ENCODE measurements at regions not wholly inside any gene's neighbourhood (a gene's known extent, or its start where the extent isn't known, plus 50 kb on each side); places are given as distances from the start of the nearest gene placed in this dataset.

GRCh38 chrX:110420771-110421499 is 62.3 kb downstream of the RTL9 start:
- ATAC-seq (replicated peaks; ENCODE audit: extremely low read depth, poor library complexity, severe bottlenecking): no peak
- H3K27ac Mint-ChIP-seq (ENCODE audit: low read depth): no peak overlapping the region
- no peaks in the 10 kb centered on the region for H3K27me3 Mint-ChIP-seq
- no peaks in the 10 kb centered on the region for H3K36me3 Mint-ChIP-seq (ENCODE audit: insufficient read depth)
- no peak overlapping the region for H3K4me3 Mint-ChIP-seq
- H3K9me3 Mint-ChIP-seq: no peaks in the 10 kb centered on the region
- no peaks in the 10 kb centered on the region for H3K4me1 Mint-ChIP-seq
- DNase-seq (ENCODE audit: low spot score in 2 of 2): no peak

- DNase-seq (ENCODE audit: low spot score in 2 of 2) (no peak), ATAC-seq (replicated peaks; ENCODE audit: extremely low read depth, poor library complexity, severe bottlenecking) (no peak)
- H3K36me3 Mint-ChIP-seq (ENCODE audit: insufficient read depth): no peaks in the 10 kb centered on the region
- H3K9me3 Mint-ChIP-seq: no peaks in the 10 kb centered on the region
- no peak overlapping the region for H3K4me3 Mint-ChIP-seq
- no peaks in the 10 kb centered on the region for H3K27me3 Mint-ChIP-seq
- H3K4me1 Mint-ChIP-seq: no peaks in the 10 kb centered on the region
- H3K27ac Mint-ChIP-seq (ENCODE audit: low read depth): no peak overlapping the region
Measured at GRCh38 chrX:110421500-110422455, 63.1 kb downstream of the RTL9 start.

- no peaks in the 10 kb centered on the region for H3K36me3 Mint-ChIP-seq (ENCODE audit: insufficient read depth)
- ATAC-seq (replicated peaks; ENCODE audit: extremely low read depth, poor library complexity, severe bottlenecking): no peak
Measured at GRCh38 chrX:110425222-110426154, 66.8 kb downstream of the RTL9 start.

GRCh38 chrX:110426155-110426504 is 67.5 kb downstream of the RTL9 start:
- H3K4me3 Mint-ChIP-seq: no peak overlapping the region
- H3K27ac Mint-ChIP-seq (ENCODE audit: low read depth): no peak overlapping the region
- no peak for DNase-seq (ENCODE audit: low spot score in 2 of 2)
- H3K27me3 Mint-ChIP-seq: peaks cover 1% of the 10 kb centered on the region
- H3K4me1 Mint-ChIP-seq: no peaks in the 10 kb centered on the region
- no peaks in the 10 kb centered on the region for H3K36me3 Mint-ChIP-seq (ENCODE audit: insufficient read depth)
- no peak for ATAC-seq (replicated peaks; ENCODE audit: extremely low read depth, poor library complexity, severe bottlenecking)
- no peaks in the 10 kb centered on the region for H3K9me3 Mint-ChIP-seq

More at GRCh38 chrX:110425222-110426154, 66.8 kb downstream of the RTL9 start:
- no peak for DNase-seq (ENCODE audit: low spot score in 2 of 2)
- H3K27me3 Mint-ChIP-seq: no peaks in the 10 kb centered on the region
- no peaks in the 10 kb centered on the region for H3K9me3 Mint-ChIP-seq
- no peaks in the 10 kb centered on the region for H3K4me1 Mint-ChIP-seq
- no peak overlapping the region for H3K4me3 Mint-ChIP-seq
- no peak overlapping the region for H3K27ac Mint-ChIP-seq (ENCODE audit: low read depth)

GRCh38 chrX:110427076-110427475 is 68.4 kb downstream of the RTL9 start:
- H3K4me3 Mint-ChIP-seq: no peak overlapping the region

GRCh38 chrX:110428144-110428543 is 69.5 kb downstream of the RTL9 start:
- Mint-ChIP-seq H3K27me3 (peaks cover 20% of the 10 kb centered on the region), H3K9me3 (no peaks in the 10 kb centered on the region), H3K27ac (ENCODE audit: low read depth) (no peak overlapping the region), H3K4me3 (no peak overlapping the region), H3K36me3 (ENCODE audit: insufficient read depth) (no peaks in the 10 kb centered on the region), H3K4me1 (no peaks in the 10 kb centered on the region)
- DNase-seq (ENCODE audit: low spot score in 2 of 2) (no peak), ATAC-seq (replicated peaks; ENCODE audit: extremely low read depth, poor library complexity, severe bottlenecking) (no peak)

More at GRCh38 chrX:110427076-110427475, 68.4 kb downstream of the RTL9 start:
- Mint-ChIP-seq H3K27me3 (peaks cover 11% of the 10 kb centered on the region), H3K9me3 (no peaks in the 10 kb centered on the region), H3K36me3 (ENCODE audit: insufficient read depth) (no peaks in the 10 kb centered on the region), H3K27ac (ENCODE audit: low read depth) (no peak overlapping the region), H3K4me1 (no peaks in the 10 kb centered on the region)
- ATAC-seq (replicated peaks; ENCODE audit: extremely low read depth, poor library complexity, severe bottlenecking) (no peak), DNase-seq (ENCODE audit: low spot score in 2 of 2) (no peak)

GRCh38 chrX:110430293-110431076 is 71.8 kb downstream of the RTL9 start:
- peaks cover 36% of the 10 kb centered on the region for H3K27me3 Mint-ChIP-seq
- no peak for ATAC-seq (replicated peaks; ENCODE audit: extremely low read depth, poor library complexity, severe bottlenecking)
- no peaks in the 10 kb centered on the region for H3K4me1 Mint-ChIP-seq
- H3K27ac Mint-ChIP-seq (ENCODE audit: low read depth): no peak overlapping the region
- no peak for DNase-seq (ENCODE audit: low spot score in 2 of 2)
- no peaks in the 10 kb centered on the region for H3K9me3 Mint-ChIP-seq
- H3K36me3 Mint-ChIP-seq (ENCODE audit: insufficient read depth): no peaks in the 10 kb centered on the region
- H3K4me3 Mint-ChIP-seq: no peak overlapping the region

GRCh38 chrX:110432091-110432905 is 73.7 kb downstream of the RTL9 start:
- no peaks in the 10 kb centered on the region for H3K4me1 Mint-ChIP-seq
- ATAC-seq (replicated peaks; ENCODE audit: extremely low read depth, poor library complexity, severe bottlenecking) (no peak), DNase-seq (ENCODE audit: low spot score in 2 of 2) (no peak)
- no peaks in the 10 kb centered on the region for H3K36me3 Mint-ChIP-seq (ENCODE audit: insufficient read depth)
- H3K9me3 Mint-ChIP-seq: no peaks in the 10 kb centered on the region
- H3K27me3 Mint-ChIP-seq: peaks cover 36% of the 10 kb centered on the region
- H3K27ac Mint-ChIP-seq (ENCODE audit: low read depth): no peak overlapping the region
- H3K4me3 Mint-ChIP-seq: no peak overlapping the region

- H3K9me3 Mint-ChIP-seq: no peaks in the 10 kb centered on the region
- ATAC-seq (replicated peaks; ENCODE audit: extremely low read depth, poor library complexity, severe bottlenecking): no peak
Measured at GRCh38 chrX:110432906-110433215, 74.2 kb downstream of the RTL9 start.

GRCh38 chrX:110435196-110435595 is 76.5 kb downstream of the RTL9 start:
- Mint-ChIP-seq H3K36me3 (ENCODE audit: insufficient read depth) (no peaks in the 10 kb centered on the region), H3K4me3 (no peak overlapping the region), H3K27me3 (peaks cover 36% of the 10 kb centered on the region), H3K9me3 (no peaks in the 10 kb centered on the region), H3K27ac (ENCODE audit: low read depth) (no peak overlapping the region), H3K4me1 (no peaks in the 10 kb centered on the region)
- no peak for DNase-seq (ENCODE audit: low spot score in 2 of 2)
- no peak for ATAC-seq (replicated peaks; ENCODE audit: extremely low read depth, poor library complexity, severe bottlenecking)

More at GRCh38 chrX:110432906-110433215, 74.2 kb downstream of the RTL9 start:
- Mint-ChIP-seq H3K27ac (ENCODE audit: low read depth) (no peak overlapping the region), H3K4me3 (no peak overlapping the region), H3K36me3 (ENCODE audit: insufficient read depth) (no peaks in the 10 kb centered on the region), H3K27me3 (peaks cover 36% of the 10 kb centered on the region), H3K4me1 (no peaks in the 10 kb centered on the region)
- DNase-seq (ENCODE audit: low spot score in 2 of 2): no peak

GRCh38 chrX:110436523-110436922 is 77.9 kb downstream of the RTL9 start:
- Mint-ChIP-seq H3K27ac (ENCODE audit: low read depth) (no peak overlapping the region), H3K4me3 (no peak overlapping the region), H3K27me3 (peaks cover 31% of the 10 kb centered on the region), H3K36me3 (ENCODE audit: insufficient read depth) (no peaks in the 10 kb centered on the region), H3K9me3 (no peaks in the 10 kb centered on the region), H3K4me1 (no peaks in the 10 kb centered on the region)
- ATAC-seq (replicated peaks; ENCODE audit: extremely low read depth, poor library complexity, severe bottlenecking) (no peak), DNase-seq (ENCODE audit: low spot score in 2 of 2) (no peak)

Data from central memory CD8-positive, alpha-beta T cell (primary cell).